ENCODE measurements at regions not wholly inside any gene's neighbourhood (a gene's known extent, or its start where the extent isn't known, plus 50 kb on each side); places are given as distances from the start of the nearest gene placed in this dataset.

GRCh38 chr6:159118924-159119323 lies 50.3 kb upstream of the FNDC1 start:
- no peak overlapping the region for H3K4me3 ChIP-seq (ENCODE audit: low read depth, low read length)
- no peak for DNase-seq (ENCODE audit: low read depth)
- TF ChIP-seq CTCF (IDR thresholded peaks at IDR 0.05; ENCODE audit: control insufficient read depth, extremely low read depth, insufficient read depth) = no peak

- H3K4me3 ChIP-seq (ENCODE audit: low read depth, low read length) = no peak overlapping the region
- DNase-seq (ENCODE audit: low read depth) = no peak
- TF ChIP-seq CTCF (IDR thresholded peaks at IDR 0.05; ENCODE audit: control insufficient read depth, extremely low read depth, insufficient read depth) = no peak
Measured at GRCh38 chr6:159117563-159117962, 51.6 kb upstream of the FNDC1 start.

- no peak for TF ChIP-seq CTCF (IDR thresholded peaks at IDR 0.05; ENCODE audit: control insufficient read depth, extremely low read depth, insufficient read depth)
- H3K4me3 ChIP-seq (ENCODE audit: low read depth, low read length) = no peak overlapping the region
- no peak for DNase-seq (ENCODE audit: low read depth)
Measured at GRCh38 chr6:159117046-159117445, 52.2 kb upstream of the FNDC1 start.

GRCh38 chr6:159116343-159116742 lies 52.9 kb upstream of the FNDC1 start:
- no peak overlapping the region for H3K4me3 ChIP-seq (ENCODE audit: low read depth, low read length)
- no peak for TF ChIP-seq CTCF (IDR thresholded peaks at IDR 0.05; ENCODE audit: control insufficient read depth, extremely low read depth, insufficient read depth)
- DNase-seq (ENCODE audit: low read depth) = no peak

- DNase-seq (ENCODE audit: low read depth) = no peak
- H3K4me3 ChIP-seq (ENCODE audit: low read depth, low read length) = no peak overlapping the region
- TF ChIP-seq CTCF (IDR thresholded peaks at IDR 0.05; ENCODE audit: control insufficient read depth, extremely low read depth, insufficient read depth) = no peak
Measured at GRCh38 chr6:159114569-159114968, 54.6 kb upstream of the FNDC1 start.

- TF ChIP-seq CTCF (IDR thresholded peaks at IDR 0.05; ENCODE audit: control insufficient read depth, extremely low read depth, insufficient read depth) = no peak
- no peak for DNase-seq (ENCODE audit: low read depth)
- no peak overlapping the region for H3K4me3 ChIP-seq (ENCODE audit: low read depth, low read length)
Measured at GRCh38 chr6:159113223-159113622, 56.0 kb upstream of the FNDC1 start.

- no peak for DNase-seq (ENCODE audit: low read depth)
- no peak for TF ChIP-seq CTCF (IDR thresholded peaks at IDR 0.05; ENCODE audit: control insufficient read depth, extremely low read depth, insufficient read depth)
Measured at GRCh38 chr6:159112714-159113113, 56.5 kb upstream of the FNDC1 start.

More at GRCh38 chr6:159112714-159113113, 56.5 kb upstream of the FNDC1 start:
- H3K4me3 ChIP-seq (ENCODE audit: low read depth, low read length) = no peak overlapping the region
